Osteoblast (primary cell): ENCODE measurements at regions not wholly inside any gene's neighbourhood (a gene's known extent, or its start where the extent isn't known, plus 50 kb on each side); places are given as distances from the start of the nearest gene placed in this dataset.

ENCODE experiments used
- DNase-seq: peaks from one replicate; pipeline ENCODE4 v3.0.0; 2011; ENCODE audit warnings: low spot score, mixed read lengths; ENCODE audit not compliant: insufficient read length; ENCODE audit errors: missing footprints
- H2AFZ ChIP-seq: 2 replicates; pipeline ENCODE4 v1.6.0; 2011; ENCODE audit warnings: mild to moderate bottlenecking, low read length
- H3K27ac ChIP-seq: 2 replicates; pipeline ENCODE4 v1.5.1; 2011; ENCODE audit warnings: mild to moderate bottlenecking, low read depth, low read length, moderate library complexity
- H3K27me3 ChIP-seq: 2 replicates; pipeline ENCODE4 v1.6.0; 2012; ENCODE audit warnings: mild to moderate bottlenecking, control low read depth, inconsistent platforms, low read length, moderate library complexity; ENCODE audit not compliant: insufficient read depth
- H3K36me3 ChIP-seq: 2 replicates; pipeline ENCODE4 v1.5.1; 2011; ENCODE audit warnings: mild to moderate bottlenecking, low read length, control low read depth, moderate library complexity; ENCODE audit not compliant: insufficient read depth
- H3K4me1 ChIP-seq: 2 replicates; pipeline ENCODE4 v1.5.1; 2011; ENCODE audit warnings: mild to moderate bottlenecking, low read length, control low read depth, moderate library complexity; ENCODE audit not compliant: insufficient read depth
- H3K4me2 ChIP-seq: 2 replicates; pipeline ENCODE4 v1.6.0; 2011; ENCODE audit warnings: mild to moderate bottlenecking, low read length; ENCODE audit not compliant: insufficient read depth
- H3K4me3 ChIP-seq: fragments of 200-600 bp; sonication (generic); 3 replicates; pipeline ENCODE4 v1.5.1; 2012; ENCODE audit warnings: mild to moderate bottlenecking, low read length, inconsistent platforms; ENCODE audit not compliant: insufficient read depth
- H3K79me2 ChIP-seq: 2 replicates; pipeline ENCODE4 v1.6.0; 2012; ENCODE audit warnings: mild to moderate bottlenecking, low read length, control low read depth, inconsistent platforms; ENCODE audit not compliant: insufficient read depth
- H3K9me3 ChIP-seq: 2 replicates; pipeline ENCODE4 v1.5.1; 2011; ENCODE audit warnings: low read depth, low read length, control low read depth
- H4K20me1 ChIP-seq: 2 replicates; pipeline ENCODE4 v1.6.0; 2012; ENCODE audit warnings: mild to moderate bottlenecking, low read length, control low read depth; ENCODE audit not compliant: insufficient read depth
- TF ChIP-seq, protein P1 (sequence below): IDR thresholded peaks from 2 replicates; pipeline ENCODE4 v1.5.1; 2011; ENCODE audit warnings: mild to moderate bottlenecking, low read depth, low read length, moderate library complexity; ENCODE audit errors: extremely low read depth

DNA sequence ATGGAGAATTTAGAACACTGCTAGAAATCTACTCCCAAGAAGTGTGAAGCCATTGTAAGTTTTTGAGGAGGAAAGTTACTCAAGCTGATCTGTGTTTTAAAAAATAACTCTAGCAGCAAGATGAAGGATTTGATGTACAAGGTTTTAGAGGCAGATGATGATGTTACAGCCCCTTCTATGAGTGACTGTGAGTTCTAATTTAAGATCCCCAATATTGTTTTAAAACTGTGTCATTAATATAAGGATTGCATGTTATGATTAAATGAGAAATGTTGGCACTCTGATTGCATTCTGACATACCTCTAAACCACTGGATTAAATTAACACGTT is 293.5 kb downstream of the ADGB start:
- Histone ChIP-seq H3K27ac (peak overlapping the region; percentile 19), H3K4me3 (no peak overlapping the region), H3K4me2 (peak overlapping the region; percentile 16)

DNA sequence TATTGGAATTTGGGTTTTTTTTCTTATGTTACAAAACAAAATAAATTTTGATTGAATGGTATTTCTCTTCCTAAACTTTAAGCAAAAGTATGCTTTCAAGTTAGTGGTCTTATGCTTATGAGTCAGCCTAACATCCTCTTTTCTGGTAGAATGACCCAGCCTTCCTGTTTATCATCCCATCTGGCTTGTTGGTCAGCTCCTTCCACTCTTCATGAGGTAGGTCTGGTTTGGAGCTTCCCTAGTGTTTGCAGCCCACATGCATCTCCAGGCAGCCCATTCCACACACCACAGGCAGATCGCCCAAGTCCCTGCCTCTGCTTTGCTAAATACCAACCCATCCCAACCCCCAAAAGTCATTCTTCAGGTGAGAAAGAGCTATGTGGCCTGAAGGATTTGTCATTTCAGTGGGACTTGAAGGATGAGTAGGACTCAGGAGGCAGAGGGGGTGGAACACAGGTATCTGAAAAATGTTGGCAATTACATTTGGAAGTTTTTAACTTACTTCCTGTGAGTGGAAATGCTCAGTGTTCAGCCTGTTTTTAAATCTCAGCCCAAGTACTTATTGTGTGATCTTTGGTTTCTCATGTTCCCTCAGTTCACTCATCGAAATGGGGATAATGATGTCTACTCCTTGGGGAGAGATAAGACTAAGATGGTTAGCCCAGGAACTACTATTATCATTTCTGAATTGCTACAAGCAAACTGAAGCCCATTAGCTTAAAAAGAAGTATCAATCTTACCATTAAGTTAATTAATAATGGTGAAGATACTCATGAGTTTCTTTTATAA is 294.0 kb downstream of the ADGB start:
- no peak overlapping the region for H2AFZ ChIP-seq
- DNase-seq: peak; percentile 74
- H3K4me3 ChIP-seq: no peak overlapping the region
- no peaks in the 10 kb centered on the region for H3K27me3 ChIP-seq
- no peaks in the 10 kb centered on the region for H3K79me2 ChIP-seq
- no peaks in the 10 kb centered on the region for H3K9me3 ChIP-seq
- H3K36me3 ChIP-seq: no peaks in the 10 kb centered on the region
- TF ChIP-seq, protein P1, sequence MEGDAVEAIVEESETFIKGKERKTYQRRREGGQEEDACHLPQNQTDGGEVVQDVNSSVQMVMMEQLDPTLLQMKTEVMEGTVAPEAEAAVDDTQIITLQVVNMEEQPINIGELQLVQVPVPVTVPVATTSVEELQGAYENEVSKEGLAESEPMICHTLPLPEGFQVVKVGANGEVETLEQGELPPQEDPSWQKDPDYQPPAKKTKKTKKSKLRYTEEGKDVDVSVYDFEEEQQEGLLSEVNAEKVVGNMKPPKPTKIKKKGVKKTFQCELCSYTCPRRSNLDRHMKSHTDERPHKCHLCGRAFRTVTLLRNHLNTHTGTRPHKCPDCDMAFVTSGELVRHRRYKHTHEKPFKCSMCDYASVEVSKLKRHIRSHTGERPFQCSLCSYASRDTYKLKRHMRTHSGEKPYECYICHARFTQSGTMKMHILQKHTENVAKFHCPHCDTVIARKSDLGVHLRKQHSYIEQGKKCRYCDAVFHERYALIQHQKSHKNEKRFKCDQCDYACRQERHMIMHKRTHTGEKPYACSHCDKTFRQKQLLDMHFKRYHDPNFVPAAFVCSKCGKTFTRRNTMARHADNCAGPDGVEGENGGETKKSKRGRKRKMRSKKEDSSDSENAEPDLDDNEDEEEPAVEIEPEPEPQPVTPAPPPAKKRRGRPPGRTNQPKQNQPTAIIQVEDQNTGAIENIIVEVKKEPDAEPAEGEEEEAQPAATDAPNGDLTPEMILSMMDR: no peak
- peak overlapping the region; percentile 30 for H3K4me2 ChIP-seq
- no peaks in the 10 kb centered on the region for H4K20me1 ChIP-seq
- H3K4me1 ChIP-seq: peaks cover 17% of the 10 kb centered on the region
- H3K27ac ChIP-seq: peak overlapping the region; percentile 19

More for the DNA sequence above, 293.5 kb downstream of the ADGB start:
- H3K79me2 ChIP-seq: no peaks in the 10 kb centered on the region
- no peaks in the 10 kb centered on the region for H3K9me3 ChIP-seq
- H2AFZ ChIP-seq: no peak overlapping the region
- DNase-seq: no peak
- no peaks in the 10 kb centered on the region for H3K36me3 ChIP-seq
- TF ChIP-seq, protein P1: no peak
- H3K27me3 ChIP-seq: no peaks in the 10 kb centered on the region
- no peaks in the 10 kb centered on the region for H4K20me1 ChIP-seq
- peaks cover 17% of the 10 kb centered on the region for H3K4me1 ChIP-seq

DNA sequence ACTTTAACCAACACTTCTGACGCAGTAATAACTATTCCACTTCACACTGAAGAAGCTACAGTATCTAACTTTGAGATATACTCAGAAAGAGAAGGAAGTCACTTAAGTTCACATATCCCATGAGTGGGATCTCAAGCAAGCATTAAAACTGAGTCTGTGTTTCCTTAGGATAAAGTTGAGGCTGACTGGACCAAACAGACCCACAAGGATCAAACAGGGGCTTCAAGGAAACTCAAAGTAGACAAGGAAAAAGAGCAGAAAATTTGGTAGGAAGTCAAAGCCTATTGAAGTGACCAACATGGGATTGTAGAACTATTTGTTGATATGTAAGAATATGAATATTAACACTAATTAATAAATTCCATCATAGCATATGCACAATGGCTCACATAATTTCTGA is 294.9 kb downstream of the ADGB start:
- H4K20me1 ChIP-seq: no peaks in the 10 kb centered on the region
- TF ChIP-seq, protein P1: no peak
- H3K36me3 ChIP-seq: no peaks in the 10 kb centered on the region
- no peaks in the 10 kb centered on the region for H3K79me2 ChIP-seq
- H3K4me1 ChIP-seq: peaks cover 17% of the 10 kb centered on the region
- no peak overlapping the region for H3K4me3 ChIP-seq
- no peak for DNase-seq
- H3K27me3 ChIP-seq: no peaks in the 10 kb centered on the region
- H3K9me3 ChIP-seq: no peaks in the 10 kb centered on the region
- no peak overlapping the region for H3K27ac ChIP-seq
- no peak overlapping the region for H2AFZ ChIP-seq
- no peak overlapping the region for H3K4me2 ChIP-seq

DNA sequence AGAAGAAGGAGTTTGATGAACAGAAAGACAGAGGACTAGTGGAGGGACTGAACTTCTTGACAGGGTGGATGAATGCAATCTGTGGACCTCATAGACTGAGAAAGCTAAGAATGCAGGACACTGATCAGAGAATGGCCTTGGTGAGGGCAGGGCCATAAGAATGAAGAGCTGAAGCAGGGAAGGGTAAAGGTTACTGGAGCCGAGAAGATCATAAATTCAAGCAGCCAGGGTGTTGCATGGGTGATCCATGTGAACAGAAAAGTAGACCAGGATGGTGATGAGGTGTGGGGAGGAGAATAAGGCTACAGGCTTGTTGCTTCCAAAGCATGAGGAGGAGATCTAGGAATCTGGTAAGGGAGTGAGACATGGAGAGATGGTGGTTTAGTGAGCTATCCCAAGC is 295.9 kb downstream of the ADGB start:
- H3K9me3 ChIP-seq: no peaks in the 10 kb centered on the region
- no peaks in the 10 kb centered on the region for H3K79me2 ChIP-seq
- no peak overlapping the region for H3K4me2 ChIP-seq
- no peaks in the 10 kb centered on the region for H3K36me3 ChIP-seq
- H4K20me1 ChIP-seq: no peaks in the 10 kb centered on the region
- H3K4me1 ChIP-seq: peaks cover 17% of the 10 kb centered on the region
- no peaks in the 10 kb centered on the region for H3K27me3 ChIP-seq
- TF ChIP-seq, protein P1: no peak
- H3K4me3 ChIP-seq: no peak overlapping the region
- DNase-seq: no peak
- H2AFZ ChIP-seq: no peak overlapping the region
- no peak overlapping the region for H3K27ac ChIP-seq
